ENCODE measurements at regions not wholly inside any gene's neighbourhood (a gene's known extent, or its start where the extent isn't known, plus 50 kb on each side); places are given as distances from the start of the nearest gene placed in this dataset.

DNA sequence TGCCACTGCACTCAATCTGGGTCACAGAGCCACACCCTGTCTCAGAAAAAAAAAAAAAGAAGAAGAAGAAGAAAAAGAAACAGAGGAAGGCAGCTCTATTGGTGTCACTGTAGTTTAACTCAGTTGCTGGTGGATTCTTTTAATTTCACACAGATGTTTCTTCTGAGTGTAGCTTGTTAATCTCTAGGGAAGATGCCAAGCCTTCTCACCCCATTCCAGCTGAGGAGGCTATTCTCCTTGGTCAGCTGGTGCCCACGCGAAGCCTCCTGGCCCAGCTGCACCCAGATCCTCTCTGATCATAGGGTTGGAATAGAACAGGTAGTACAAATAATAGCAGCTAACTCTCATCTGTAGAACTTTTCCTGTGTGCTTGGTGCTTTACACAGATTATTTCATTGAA is 113.8 kb upstream of the SPRY4 start:
- TF ChIP-seq, protein P1, sequence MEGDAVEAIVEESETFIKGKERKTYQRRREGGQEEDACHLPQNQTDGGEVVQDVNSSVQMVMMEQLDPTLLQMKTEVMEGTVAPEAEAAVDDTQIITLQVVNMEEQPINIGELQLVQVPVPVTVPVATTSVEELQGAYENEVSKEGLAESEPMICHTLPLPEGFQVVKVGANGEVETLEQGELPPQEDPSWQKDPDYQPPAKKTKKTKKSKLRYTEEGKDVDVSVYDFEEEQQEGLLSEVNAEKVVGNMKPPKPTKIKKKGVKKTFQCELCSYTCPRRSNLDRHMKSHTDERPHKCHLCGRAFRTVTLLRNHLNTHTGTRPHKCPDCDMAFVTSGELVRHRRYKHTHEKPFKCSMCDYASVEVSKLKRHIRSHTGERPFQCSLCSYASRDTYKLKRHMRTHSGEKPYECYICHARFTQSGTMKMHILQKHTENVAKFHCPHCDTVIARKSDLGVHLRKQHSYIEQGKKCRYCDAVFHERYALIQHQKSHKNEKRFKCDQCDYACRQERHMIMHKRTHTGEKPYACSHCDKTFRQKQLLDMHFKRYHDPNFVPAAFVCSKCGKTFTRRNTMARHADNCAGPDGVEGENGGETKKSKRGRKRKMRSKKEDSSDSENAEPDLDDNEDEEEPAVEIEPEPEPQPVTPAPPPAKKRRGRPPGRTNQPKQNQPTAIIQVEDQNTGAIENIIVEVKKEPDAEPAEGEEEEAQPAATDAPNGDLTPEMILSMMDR (conservative IDR thresholded peaks at IDR 0.05; ENCODE audit: low read depth, low read length): no peak

DNA sequence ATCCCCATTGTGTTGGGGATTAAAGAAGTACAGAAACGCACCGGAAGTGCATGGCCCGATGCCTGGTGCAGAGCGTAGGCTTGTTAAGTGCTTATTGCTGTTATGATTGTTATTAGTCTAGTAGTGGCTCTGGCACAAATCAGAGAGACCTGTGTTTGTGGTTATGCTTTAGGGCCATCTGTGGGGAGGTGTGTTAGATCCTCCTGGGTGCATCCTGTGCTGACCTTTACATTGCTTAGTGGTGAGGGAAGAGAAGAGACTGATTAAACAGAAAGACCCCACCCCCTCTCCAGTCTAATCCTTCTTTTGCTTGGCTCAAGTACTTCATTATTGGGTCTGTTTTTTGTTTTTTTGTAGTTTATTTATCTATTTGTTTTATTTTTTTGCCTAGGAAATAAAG is 112.7 kb upstream of the SPRY4 start:
- DNase-seq (ENCODE audit: low read depth): no peak
- TF ChIP-seq, protein P1 (conservative IDR thresholded peaks at IDR 0.05; ENCODE audit: low read depth, low read length): no peak
- H3K4me3 ChIP-seq (ENCODE audit: low read length): no peak overlapping the region

More for the DNA sequence above, 113.8 kb upstream of the SPRY4 start:
- H3K4me3 ChIP-seq (ENCODE audit: low read length): no peak overlapping the region
- DNase-seq (ENCODE audit: low read depth): no peak

DNA sequence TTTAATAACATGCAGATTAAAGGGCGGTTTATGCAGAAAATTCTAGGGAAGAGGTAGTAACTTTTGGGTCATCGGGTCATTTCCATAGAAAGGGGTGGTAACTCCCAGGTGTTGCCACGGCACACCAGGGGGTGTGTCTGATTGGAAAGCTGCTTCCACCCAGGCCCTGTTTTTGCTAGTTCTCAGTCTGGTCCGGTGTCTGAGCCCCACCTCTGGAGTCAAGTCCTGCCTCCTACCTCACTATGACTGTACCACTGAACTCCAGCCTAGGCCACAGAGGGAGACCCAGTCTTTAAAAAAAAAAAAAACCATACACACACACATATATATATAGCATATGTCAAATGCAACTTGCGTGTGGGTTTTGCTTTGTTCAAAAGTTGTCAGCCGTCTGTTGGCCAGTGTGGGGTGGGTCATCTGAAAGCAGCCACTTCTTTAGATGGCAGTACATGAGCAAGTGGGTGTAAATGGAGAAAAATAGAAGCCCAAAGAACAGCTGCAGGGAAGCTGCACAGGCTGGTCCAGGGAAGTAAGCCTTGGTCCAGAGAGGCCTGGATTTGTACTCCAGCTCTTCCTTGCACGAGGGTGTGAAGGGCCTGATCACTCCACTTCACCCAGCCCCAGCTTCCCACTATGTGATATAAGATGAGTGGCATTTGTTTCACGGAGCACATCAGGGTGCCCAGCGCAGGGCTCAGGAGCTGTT is 110.7 kb upstream of the SPRY4 start:
- no peak overlapping the region for H3K4me3 ChIP-seq (ENCODE audit: low read length)
- DNase-seq (ENCODE audit: low read depth): no peak
- TF ChIP-seq, protein P1 (conservative IDR thresholded peaks at IDR 0.05; ENCODE audit: low read depth, low read length): no peak

DNA sequence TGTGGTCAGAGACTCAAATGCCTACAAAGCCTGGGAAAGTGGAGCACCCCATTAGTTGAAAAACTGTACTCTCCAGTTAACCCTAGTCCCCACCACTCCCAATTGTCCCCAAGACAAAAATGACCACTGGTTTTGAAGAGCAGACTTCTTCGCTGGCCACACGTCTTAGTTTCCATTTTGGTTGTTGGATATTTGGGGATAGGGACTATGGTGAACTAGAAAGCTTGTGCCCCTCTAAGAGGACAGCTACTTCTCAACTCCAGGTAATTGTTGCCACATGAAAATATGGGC is 109.4 kb upstream of the SPRY4 start:
- no peak for DNase-seq (ENCODE audit: low read depth)
- TF ChIP-seq, protein P1 (conservative IDR thresholded peaks at IDR 0.05; ENCODE audit: low read depth, low read length): no peak
- no peak overlapping the region for H3K4me3 ChIP-seq (ENCODE audit: low read length)

DNA sequence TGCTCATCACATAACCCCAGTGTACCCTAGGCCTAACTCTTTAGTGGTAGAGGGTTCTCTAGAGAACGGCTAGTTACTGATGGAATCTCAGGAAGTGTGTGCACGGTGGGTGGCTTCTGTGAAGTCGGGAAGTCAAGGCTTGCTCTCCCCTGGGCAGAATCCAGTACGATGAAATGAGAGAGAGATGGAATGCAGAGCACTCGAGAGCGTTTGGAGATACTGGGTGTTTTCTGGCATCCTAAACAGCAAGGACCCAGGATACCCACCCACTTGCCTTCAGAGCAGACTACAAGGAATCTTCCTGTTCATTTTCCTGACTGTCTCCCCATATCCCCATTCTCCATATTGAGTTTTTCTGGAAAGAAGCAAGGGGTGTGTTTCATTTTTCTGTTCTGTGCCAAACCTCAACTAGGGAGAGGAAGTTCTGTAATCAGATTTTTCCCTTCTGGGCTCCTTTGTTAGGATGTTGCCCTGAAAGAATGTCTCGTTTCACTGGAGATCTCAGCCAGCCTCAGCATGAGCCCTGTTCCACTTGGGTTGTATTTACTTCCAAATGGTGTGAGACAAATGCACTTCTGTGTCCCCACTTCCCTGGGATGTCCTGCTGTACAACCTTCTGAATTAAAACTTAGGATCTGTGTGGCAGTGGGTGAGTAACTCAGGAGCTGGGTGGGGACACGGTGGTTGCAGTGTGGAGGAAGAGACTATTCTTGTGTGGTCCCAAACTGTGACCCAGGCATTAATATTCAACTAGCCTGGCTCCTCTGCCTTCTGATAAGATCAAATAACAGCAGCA is 108.9 kb upstream of the SPRY4 start:
- H3K4me3 ChIP-seq (ENCODE audit: low read length): no peak overlapping the region
- TF ChIP-seq, protein P1 (conservative IDR thresholded peaks at IDR 0.05; ENCODE audit: low read depth, low read length): no peak
- DNase-seq (ENCODE audit: low read depth): no peak

DNA sequence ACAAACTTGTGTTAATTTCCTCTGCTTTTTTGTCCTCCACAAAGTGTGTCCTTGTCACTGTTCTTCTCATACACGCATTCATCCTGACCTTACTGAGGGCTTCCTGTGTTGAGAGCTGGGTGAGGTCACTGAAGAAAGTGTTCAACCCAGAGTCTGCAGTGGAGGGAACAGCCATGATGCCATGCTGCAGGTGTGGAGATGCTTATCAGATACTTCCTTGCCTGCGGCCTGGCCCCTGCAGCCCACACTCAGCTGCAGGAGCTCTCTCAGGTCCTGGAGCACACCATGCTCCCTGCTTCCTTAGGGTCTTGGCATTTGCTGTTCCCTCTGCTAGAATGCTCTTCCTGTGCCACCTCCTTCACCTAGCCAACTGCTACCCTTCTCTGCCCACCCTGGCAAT is 108.1 kb upstream of the SPRY4 start:
- H3K4me3 ChIP-seq (ENCODE audit: low read length): no peak overlapping the region
- no peak for DNase-seq (ENCODE audit: low read depth)
- TF ChIP-seq, protein P1 (conservative IDR thresholded peaks at IDR 0.05; ENCODE audit: low read depth, low read length): no peak

DNA sequence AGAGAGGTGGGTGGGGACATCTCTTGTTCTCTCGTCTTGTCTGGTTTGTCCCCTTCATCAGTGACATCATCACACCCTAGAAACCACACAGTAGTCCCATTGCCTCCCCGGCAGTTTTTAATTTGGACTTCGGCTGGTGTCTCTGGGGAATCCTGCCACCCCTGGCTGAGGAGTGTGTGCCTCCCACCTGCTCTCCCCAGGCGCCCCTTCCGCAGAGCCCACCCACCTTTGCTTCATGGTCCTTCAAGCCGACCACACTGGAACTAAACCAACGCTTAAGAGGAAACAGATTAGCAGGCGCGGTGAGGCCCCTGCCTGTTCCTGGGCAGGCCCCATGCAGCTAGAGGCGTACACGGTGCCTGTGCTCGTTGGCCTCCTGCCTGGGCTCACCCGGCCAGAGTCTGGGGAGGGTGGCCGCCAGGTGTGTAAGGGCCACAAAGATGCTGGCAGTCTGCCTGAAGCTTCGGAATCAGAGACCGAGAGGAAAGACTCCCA is 107.6 kb upstream of the SPRY4 start:
- no peak overlapping the region for H3K4me3 ChIP-seq (ENCODE audit: low read length)
- TF ChIP-seq, protein P1 (conservative IDR thresholded peaks at IDR 0.05; ENCODE audit: low read depth, low read length): no peak
- no peak for DNase-seq (ENCODE audit: low read depth)

Measured in retinal pigment epithelial cell (primary cell).